Panc1 (cell line): ENCODE measurements at regions not wholly inside any gene's neighbourhood (a gene's known extent, or its start where the extent isn't known, plus 50 kb on each side); places are given as distances from the start of the nearest gene placed in this dataset.

ENCODE experiments used
- POLR2AphosphoS5 ChIP-seq: IDR thresholded peaks from 2 replicates; pipeline ENCODE4 v1.6.1; 2012; ENCODE audit warnings: mild to moderate bottlenecking, low read depth, low read length, moderate library complexity
- SIN3A ChIP-seq: IDR thresholded peaks from 2 replicates; pipeline ENCODE4 v1.6.1; 2012; ENCODE audit warnings: low read depth, mild to moderate bottlenecking, low read length, moderate library complexity, borderline replicate concordance; ENCODE audit not compliant: insufficient read depth
- TF ChIP-seq, protein P1 (sequence below): fragments of 450-650 bp; IDR thresholded peaks from 2 replicates; pipeline ENCODE4 v1.5.1; 2017; ENCODE audit warnings: mild to moderate bottlenecking
- TF ChIP-seq, protein P2 (sequence below), 2 experiments: IDR thresholded peaks; 2 replicates each; pipeline ENCODE4 v1.6.1; 2011 to 2012; ENCODE audit warnings: low read depth in 2 of 2, control low read depth in 1 of 2, low read length in 1 of 2, mild to moderate bottlenecking in 1 of 2, moderate library complexity in 1 of 2; ENCODE audit not compliant: insufficient read depth in 1 of 2

DNA sequence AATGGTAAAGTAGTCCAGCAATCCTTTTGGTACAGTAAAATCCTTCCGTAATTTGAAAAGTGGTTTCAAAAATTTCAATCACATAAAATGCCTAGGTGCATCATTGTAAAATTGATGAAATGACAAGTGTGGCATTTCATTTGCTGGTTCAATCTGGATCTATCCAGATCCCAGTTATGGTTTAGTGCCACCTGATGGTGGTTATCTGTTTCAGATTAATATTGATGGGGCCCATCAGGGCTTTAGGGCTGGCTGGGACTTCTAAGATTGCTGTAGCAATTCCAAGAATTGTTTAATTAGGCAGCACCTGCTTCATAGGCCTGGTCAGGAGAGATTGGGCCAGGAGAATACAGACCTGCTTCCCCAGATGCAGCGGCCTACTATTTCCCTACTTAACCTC is 55.5 kb upstream of the PIK3C3 start:
- TF ChIP-seq, protein P1, sequence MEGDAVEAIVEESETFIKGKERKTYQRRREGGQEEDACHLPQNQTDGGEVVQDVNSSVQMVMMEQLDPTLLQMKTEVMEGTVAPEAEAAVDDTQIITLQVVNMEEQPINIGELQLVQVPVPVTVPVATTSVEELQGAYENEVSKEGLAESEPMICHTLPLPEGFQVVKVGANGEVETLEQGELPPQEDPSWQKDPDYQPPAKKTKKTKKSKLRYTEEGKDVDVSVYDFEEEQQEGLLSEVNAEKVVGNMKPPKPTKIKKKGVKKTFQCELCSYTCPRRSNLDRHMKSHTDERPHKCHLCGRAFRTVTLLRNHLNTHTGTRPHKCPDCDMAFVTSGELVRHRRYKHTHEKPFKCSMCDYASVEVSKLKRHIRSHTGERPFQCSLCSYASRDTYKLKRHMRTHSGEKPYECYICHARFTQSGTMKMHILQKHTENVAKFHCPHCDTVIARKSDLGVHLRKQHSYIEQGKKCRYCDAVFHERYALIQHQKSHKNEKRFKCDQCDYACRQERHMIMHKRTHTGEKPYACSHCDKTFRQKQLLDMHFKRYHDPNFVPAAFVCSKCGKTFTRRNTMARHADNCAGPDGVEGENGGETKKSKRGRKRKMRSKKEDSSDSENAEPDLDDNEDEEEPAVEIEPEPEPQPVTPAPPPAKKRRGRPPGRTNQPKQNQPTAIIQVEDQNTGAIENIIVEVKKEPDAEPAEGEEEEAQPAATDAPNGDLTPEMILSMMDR = no peak
- TF ChIP-seq POLR2AphosphoS5 (no peak), SIN3A (no peak)
- TF ChIP-seq, protein P2, sequence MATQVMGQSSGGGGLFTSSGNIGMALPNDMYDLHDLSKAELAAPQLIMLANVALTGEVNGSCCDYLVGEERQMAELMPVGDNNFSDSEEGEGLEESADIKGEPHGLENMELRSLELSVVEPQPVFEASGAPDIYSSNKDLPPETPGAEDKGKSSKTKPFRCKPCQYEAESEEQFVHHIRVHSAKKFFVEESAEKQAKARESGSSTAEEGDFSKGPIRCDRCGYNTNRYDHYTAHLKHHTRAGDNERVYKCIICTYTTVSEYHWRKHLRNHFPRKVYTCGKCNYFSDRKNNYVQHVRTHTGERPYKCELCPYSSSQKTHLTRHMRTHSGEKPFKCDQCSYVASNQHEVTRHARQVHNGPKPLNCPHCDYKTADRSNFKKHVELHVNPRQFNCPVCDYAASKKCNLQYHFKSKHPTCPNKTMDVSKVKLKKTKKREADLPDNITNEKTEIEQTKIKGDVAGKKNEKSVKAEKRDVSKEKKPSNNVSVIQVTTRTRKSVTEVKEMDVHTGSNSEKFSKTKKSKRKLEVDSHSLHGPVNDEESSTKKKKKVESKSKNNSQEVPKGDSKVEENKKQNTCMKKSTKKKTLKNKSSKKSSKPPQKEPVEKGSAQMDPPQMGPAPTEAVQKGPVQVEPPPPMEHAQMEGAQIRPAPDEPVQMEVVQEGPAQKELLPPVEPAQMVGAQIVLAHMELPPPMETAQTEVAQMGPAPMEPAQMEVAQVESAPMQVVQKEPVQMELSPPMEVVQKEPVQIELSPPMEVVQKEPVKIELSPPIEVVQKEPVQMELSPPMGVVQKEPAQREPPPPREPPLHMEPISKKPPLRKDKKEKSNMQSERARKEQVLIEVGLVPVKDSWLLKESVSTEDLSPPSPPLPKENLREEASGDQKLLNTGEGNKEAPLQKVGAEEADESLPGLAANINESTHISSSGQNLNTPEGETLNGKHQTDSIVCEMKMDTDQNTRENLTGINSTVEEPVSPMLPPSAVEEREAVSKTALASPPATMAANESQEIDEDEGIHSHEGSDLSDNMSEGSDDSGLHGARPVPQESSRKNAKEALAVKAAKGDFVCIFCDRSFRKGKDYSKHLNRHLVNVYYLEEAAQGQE (IDR thresholded peaks at IDR 0.05; ENCODE audit: insufficient read depth in 1 of 2, low read depth in 2 of 2, low read length in 1 of 2) = no peak
